Smooth muscle cell (in vitro differentiated cells): ENCODE measurements at regions not wholly inside any gene's neighbourhood (a gene's known extent, or its start where the extent isn't known, plus 50 kb on each side); places are given as distances from the start of the nearest gene placed in this dataset.

Source experiments
- DNase-seq: peaks from one replicate; lab custom pipeline; 2025; ENCODE audit not compliant: unreplicated experiment; lab: John Stamatoyannopoulos, UW
- H2AFZ ChIP-seq: fragments of 200-600 bp; sonication (generic); 2 replicates; pipeline ENCODE4 v1.6.0; 2016; ENCODE audit warnings: antibody characterized with exemption, low read depth, mild to moderate bottlenecking
- H3F3A ChIP-seq: fragments of 200-600 bp; sonication (generic); 2 replicates; pipeline ENCODE4 v1.6.0; 2017; ENCODE audit warnings: antibody characterized with exemption, low read depth
- H3K27ac ChIP-seq: fragments of 200-600 bp; sonication (generic); 2 replicates; pipeline ENCODE4 v1.5.1; 2016; ENCODE audit warnings: low read depth, mild to moderate bottlenecking
- H3K27me3 ChIP-seq: fragments of 200-600 bp; sonication (generic); 2 replicates; pipeline ENCODE4 v1.6.1; 2016; ENCODE audit warnings: low read depth, mild to moderate bottlenecking
- H3K36me3 ChIP-seq: fragments of 200-600 bp; sonication (generic); 2 replicates; pipeline ENCODE4 v1.5.1; 2016; ENCODE audit warnings: low read depth
- H3K4me1 ChIP-seq: fragments of 200-600 bp; sonication (generic); 2 replicates; pipeline ENCODE4 v1.5.1; 2016; ENCODE audit warnings: low read depth
- H3K4me2 ChIP-seq: fragments of 200-600 bp; sonication (generic); 2 replicates; pipeline ENCODE4 v1.6.0; 2016; ENCODE audit warnings: mild to moderate bottlenecking
- H3K4me3 ChIP-seq: fragments of 200-600 bp; sonication (generic); 2 replicates; pipeline ENCODE4 v1.5.1; 2016; ENCODE audit warnings: mild to moderate bottlenecking
- H3K79me2 ChIP-seq: fragments of 200-600 bp; sonication (generic); 2 replicates; pipeline ENCODE4 v1.6.0; 2016; ENCODE audit warnings: low read depth, mild to moderate bottlenecking
- H3K9ac ChIP-seq: fragments of 200-600 bp; sonication (generic); 2 replicates; pipeline ENCODE4 v1.6.0; 2016; ENCODE audit warnings: low read depth
- H3K9me3 ChIP-seq: fragments of 200-600 bp; sonication (generic); replicated peaks from 2 replicates; pipeline ENCODE4 v1.5.1; 2016; ENCODE audit warnings: low read depth
- H4K20me1 ChIP-seq: fragments of 200-600 bp; sonication (generic); 2 replicates; pipeline ENCODE4 v1.6.0; 2016; ENCODE audit warnings: low read depth
- WGBS: methylation state at CpG from one replicate; pipeline ENCODE4 v1.1.7; 2016; ENCODE audit warnings: low lambda C conversion rate; 5-methylcytosine and 5-hydroxymethylcytosine counted together
- TF ChIP-seq, protein P1 (sequence below): fragments of 200-600 bp; sonication (generic); IDR thresholded peaks from 2 replicates; pipeline ENCODE4 v1.5.1; 2017; ENCODE audit warnings: borderline replicate concordance, mild to moderate bottlenecking, antibody characterized with exemption; ENCODE audit not compliant: insufficient read depth, poor library complexity, severe bottlenecking

DNA sequence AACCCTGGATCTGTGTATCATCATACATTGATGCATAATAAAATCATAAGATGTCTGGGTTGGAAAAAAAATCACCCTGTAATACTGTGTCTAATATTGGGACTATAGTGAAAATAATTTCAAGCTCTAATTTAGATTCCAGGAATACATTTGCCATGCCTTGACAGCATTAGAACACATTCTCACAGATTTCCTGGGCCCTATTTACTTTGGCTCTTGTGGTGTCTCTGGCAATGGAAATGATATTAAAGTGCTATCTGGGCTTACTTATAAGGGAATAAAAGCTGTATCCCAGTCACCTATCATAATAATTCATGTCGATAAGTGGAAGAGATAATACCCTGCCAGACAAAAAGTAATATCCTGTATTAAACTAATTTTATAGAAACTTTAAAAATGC lies 472.0 kb downstream of the ZPLD1 start:
- H3K4me2 ChIP-seq: no peak overlapping the region
- no peaks in the 10 kb centered on the region for H3K27me3 ChIP-seq
- no peaks in the 10 kb centered on the region for H4K20me1 ChIP-seq
- no peaks in the 10 kb centered on the region for H3K4me1 ChIP-seq
- DNase-seq: no peak
- TF ChIP-seq, protein P1, sequence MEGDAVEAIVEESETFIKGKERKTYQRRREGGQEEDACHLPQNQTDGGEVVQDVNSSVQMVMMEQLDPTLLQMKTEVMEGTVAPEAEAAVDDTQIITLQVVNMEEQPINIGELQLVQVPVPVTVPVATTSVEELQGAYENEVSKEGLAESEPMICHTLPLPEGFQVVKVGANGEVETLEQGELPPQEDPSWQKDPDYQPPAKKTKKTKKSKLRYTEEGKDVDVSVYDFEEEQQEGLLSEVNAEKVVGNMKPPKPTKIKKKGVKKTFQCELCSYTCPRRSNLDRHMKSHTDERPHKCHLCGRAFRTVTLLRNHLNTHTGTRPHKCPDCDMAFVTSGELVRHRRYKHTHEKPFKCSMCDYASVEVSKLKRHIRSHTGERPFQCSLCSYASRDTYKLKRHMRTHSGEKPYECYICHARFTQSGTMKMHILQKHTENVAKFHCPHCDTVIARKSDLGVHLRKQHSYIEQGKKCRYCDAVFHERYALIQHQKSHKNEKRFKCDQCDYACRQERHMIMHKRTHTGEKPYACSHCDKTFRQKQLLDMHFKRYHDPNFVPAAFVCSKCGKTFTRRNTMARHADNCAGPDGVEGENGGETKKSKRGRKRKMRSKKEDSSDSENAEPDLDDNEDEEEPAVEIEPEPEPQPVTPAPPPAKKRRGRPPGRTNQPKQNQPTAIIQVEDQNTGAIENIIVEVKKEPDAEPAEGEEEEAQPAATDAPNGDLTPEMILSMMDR: no peak
- H3K36me3 ChIP-seq: no peaks in the 10 kb centered on the region
- 94% methylated on average over 1 of the region's 1 CpG for WGBS
- no peak overlapping the region for H3K4me3 ChIP-seq
- H2AFZ ChIP-seq: no peak overlapping the region
- H3F3A ChIP-seq: no peaks in the 10 kb centered on the region
- no peak overlapping the region for H3K27ac ChIP-seq
- no peaks in the 10 kb centered on the region for H3K79me2 ChIP-seq
- H3K9ac ChIP-seq: no peak overlapping the region
- no peaks in the 10 kb centered on the region for H3K9me3 ChIP-seq

DNA sequence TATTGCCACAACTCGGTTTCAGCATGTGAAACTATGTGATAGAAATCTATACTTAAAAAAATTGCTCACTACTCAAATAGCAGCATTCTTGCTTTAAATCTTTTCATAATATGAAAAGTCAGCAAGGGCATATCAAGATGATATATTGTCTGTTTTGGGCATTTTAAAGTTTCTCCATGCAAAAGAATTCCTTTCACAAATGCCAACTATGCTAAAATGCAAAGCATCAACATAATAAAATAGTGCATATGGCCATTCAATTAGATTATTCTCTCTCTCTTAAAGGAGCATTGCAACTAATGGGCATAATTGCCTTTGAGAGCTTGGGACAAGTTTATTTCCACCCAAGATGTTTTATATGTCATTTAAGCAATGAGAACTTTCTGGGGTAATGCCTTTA lies 475.1 kb downstream of the ZPLD1 start:
- Histone ChIP-seq H3K4me2 (no peak overlapping the region), H3K4me1 (no peaks in the 10 kb centered on the region), H3K27me3 (no peaks in the 10 kb centered on the region), H2AFZ (no peak overlapping the region), H3F3A (no peaks in the 10 kb centered on the region), H3K9ac (no peak overlapping the region), H3K4me3 (no peak overlapping the region), H3K27ac (no peak overlapping the region), H3K79me2 (no peaks in the 10 kb centered on the region), H4K20me1 (no peaks in the 10 kb centered on the region), H3K9me3 (no peaks in the 10 kb centered on the region), H3K36me3 (no peaks in the 10 kb centered on the region)
- no peak for DNase-seq
- TF ChIP-seq, protein P1: no peak
- 72% methylated on average over 1 of the region's 1 CpG for WGBS

DNA sequence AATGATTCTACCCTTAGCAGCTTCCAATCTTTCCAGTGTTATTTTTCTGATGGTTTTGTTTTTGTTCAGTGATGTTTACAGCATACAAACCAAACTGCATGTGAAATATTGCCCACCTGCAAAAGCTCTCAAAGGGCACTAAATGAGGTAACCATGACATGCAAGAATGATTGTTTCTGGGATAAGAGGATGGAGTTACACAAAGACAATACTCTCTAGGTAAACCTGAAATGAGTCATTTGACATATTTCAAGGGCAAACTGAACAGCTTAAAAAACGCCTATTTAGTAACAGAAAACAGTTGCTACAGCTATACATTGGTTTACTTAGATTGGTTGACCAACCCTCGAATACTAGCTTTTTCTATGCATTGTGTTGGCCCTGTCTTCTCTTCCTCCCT lies 481.7 kb downstream of the ZPLD1 start:
- Histone ChIP-seq H3K4me2 (no peak overlapping the region), H3K27ac (no peak overlapping the region), H3K4me3 (no peak overlapping the region), H4K20me1 (no peaks in the 10 kb centered on the region), H3K36me3 (no peaks in the 10 kb centered on the region), H3K4me1 (no peaks in the 10 kb centered on the region), H2AFZ (no peak overlapping the region), H3K27me3 (no peaks in the 10 kb centered on the region), H3K9ac (no peak overlapping the region), H3F3A (no peaks in the 10 kb centered on the region), H3K79me2 (no peaks in the 10 kb centered on the region), H3K9me3 (no peaks in the 10 kb centered on the region)
- no peak for DNase-seq
- TF ChIP-seq, protein P1: no peak
- 69% methylated on average over 2 of the region's 2 CpGs for WGBS

DNA sequence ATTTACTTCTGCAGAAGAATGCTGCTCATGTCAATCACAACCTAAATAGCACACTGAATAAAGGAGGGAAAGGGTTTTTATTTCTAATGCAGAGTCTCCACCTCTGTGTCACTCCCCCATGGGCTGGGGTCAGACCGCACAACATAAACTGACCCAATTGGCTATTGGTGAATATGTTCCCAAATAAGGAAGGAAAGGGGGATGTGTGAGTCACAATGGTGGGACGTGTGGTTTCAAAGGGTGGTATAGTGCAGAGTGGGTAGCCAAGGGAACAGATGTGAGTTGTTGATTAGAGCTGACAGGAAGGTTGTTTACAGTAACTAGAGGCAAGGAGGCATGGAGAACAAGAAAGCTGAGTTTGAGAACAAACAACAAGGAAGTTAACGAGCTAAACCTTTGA lies 491.8 kb downstream of the ZPLD1 start:
- H3K27ac ChIP-seq: peak overlapping the region; percentile 71

More for the DNA sequence above, 491.8 kb downstream of the ZPLD1 start:
- Histone ChIP-seq H3K9me3 (no peaks in the 10 kb centered on the region), H3K4me3 (peak overlapping the region; percentile 9), H3K4me2 (peak overlapping the region; percentile 75), H3K36me3 (no peaks in the 10 kb centered on the region), H3F3A (peaks cover 9% of the 10 kb centered on the region), H2AFZ (peak overlapping the region; percentile 63), H3K27me3 (no peaks in the 10 kb centered on the region), H4K20me1 (no peaks in the 10 kb centered on the region), H3K4me1 (peaks cover 21% of the 10 kb centered on the region), H3K79me2 (no peaks in the 10 kb centered on the region), H3K9ac (no peak overlapping the region)
- DNase-seq: no peak
- TF ChIP-seq, protein P1: no peak
- 14% methylated on average over 3 of the region's 3 CpGs for WGBS
